AG09309 (cell line): ENCODE measurements at regions not wholly inside any gene's neighbourhood (a gene's known extent, or its start where the extent isn't known, plus 50 kb on each side); places are given as distances from the start of the nearest gene placed in this dataset.

Experiments used
- DNase-seq: peaks from one replicate; pipeline ENCODE4 v3.0.0-alpha.2; 2010; ENCODE audit warnings: low read depth
- H3K4me3 ChIP-seq: 2 replicates; pipeline ENCODE4 v1.5.1; 2011; ENCODE audit warnings: mild to moderate bottlenecking, low read depth, low read length, moderate library complexity; ENCODE audit not compliant: control insufficient read depth
- TF ChIP-seq, protein P1 (sequence below): IDR thresholded peaks from 2 replicates; pipeline ENCODE4 v1.5.1; 2011; ENCODE audit warnings: mild to moderate bottlenecking, low read depth, low read length, inconsistent platforms; ENCODE audit not compliant: insufficient read depth, control insufficient read depth; ENCODE audit errors: missing control alignments

DNA sequence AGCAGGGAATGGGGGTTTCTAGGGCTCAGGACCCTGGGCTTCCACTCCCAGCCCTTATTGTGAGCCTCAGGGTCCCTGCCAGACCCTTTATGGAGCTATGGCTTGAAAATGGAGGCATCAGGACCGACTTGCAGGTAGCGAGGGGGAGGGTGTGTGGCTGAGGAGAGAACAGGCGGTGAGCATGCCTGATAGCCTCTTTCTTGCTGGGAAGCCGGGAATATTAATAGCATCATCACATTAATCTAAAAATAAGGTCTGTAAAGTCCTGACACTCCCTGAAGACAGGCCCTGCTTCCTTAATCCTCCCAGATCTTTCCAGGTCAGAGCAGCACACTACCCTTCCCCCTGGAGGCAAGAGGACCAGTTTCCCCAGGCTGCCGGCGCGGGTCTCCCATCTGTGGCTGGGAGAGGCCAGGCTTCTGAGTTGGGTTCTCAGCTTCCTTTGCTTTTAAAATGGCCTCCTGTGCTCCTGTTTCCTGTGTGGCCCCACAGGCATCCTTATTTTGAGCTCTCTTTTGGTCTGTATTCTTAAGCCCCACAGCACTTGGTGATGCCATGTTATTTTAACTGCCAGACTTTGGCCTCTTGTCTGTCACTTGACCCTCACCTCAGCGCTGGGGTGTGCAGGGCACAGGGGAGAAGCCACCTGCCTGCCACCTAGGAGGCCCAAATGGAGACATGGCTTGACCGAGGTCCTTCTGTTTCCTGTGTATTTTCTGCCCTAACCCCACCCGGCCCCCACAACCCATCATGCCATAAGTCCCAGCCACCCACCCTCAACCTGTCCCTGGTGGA is 185.0 kb upstream of the TOPAZ1 start:
- no peak for DNase-seq
- H3K4me3 ChIP-seq = no peak overlapping the region
- TF ChIP-seq, protein P1, sequence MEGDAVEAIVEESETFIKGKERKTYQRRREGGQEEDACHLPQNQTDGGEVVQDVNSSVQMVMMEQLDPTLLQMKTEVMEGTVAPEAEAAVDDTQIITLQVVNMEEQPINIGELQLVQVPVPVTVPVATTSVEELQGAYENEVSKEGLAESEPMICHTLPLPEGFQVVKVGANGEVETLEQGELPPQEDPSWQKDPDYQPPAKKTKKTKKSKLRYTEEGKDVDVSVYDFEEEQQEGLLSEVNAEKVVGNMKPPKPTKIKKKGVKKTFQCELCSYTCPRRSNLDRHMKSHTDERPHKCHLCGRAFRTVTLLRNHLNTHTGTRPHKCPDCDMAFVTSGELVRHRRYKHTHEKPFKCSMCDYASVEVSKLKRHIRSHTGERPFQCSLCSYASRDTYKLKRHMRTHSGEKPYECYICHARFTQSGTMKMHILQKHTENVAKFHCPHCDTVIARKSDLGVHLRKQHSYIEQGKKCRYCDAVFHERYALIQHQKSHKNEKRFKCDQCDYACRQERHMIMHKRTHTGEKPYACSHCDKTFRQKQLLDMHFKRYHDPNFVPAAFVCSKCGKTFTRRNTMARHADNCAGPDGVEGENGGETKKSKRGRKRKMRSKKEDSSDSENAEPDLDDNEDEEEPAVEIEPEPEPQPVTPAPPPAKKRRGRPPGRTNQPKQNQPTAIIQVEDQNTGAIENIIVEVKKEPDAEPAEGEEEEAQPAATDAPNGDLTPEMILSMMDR = no peak

GRCh38 chr3:44058022-44058867 is 183.4 kb upstream of the TOPAZ1 start:
- DNase-seq = no peak
- H3K4me3 ChIP-seq = peak overlapping the region; percentile 37
- TF ChIP-seq, protein P1 = no peak

DNA sequence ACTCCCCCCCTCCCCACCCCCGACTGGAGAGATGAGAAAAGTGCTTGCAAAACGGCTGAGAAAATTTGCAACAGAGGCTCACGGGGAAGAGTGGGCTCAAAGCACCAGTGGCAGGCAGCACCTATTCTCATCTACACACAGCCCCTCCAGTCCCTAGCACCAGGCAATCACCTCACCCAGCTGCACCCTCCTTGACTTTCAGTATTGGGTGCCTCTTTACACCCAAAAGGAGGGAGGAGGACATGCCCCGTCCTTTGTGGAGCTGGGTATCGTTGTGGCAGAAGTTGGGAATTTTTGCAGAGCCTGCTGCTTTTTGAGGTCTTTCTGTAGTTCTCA is 182.8 kb upstream of the TOPAZ1 start:
- no peak for DNase-seq
- TF ChIP-seq, protein P1 = no peak
- no peak overlapping the region for H3K4me3 ChIP-seq

GRCh38 chr3:44060164-44060563 is 181.5 kb upstream of the TOPAZ1 start:
- no peak for DNase-seq
- TF ChIP-seq, protein P1 = no peak
- H3K4me3 ChIP-seq = no peak overlapping the region

DNA sequence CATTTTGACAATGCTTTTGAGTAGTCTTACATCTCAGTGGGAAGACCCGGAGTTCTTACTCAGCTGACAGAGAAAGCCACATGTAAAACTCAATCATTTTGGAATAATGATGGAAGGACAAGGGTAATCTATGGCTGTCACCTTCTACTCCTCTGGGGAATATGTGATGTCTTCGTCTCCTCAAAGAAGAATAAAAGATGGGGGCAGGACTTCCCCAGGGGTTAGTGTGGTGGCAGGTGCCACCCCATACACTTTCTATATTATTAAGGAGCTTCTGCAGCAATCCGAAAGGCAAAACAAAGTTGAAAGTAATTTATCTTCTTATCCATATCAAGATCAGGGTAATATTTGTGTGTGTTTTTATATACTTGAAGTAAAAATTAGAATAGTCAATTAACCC is 180.4 kb upstream of the TOPAZ1 start:
- no peak for DNase-seq
- no peak overlapping the region for H3K4me3 ChIP-seq
- TF ChIP-seq, protein P1 = no peak

GRCh38 chr3:44061961-44062360 is 179.7 kb upstream of the TOPAZ1 start:
- H3K4me3 ChIP-seq = no peak overlapping the region
- no peak for DNase-seq
- TF ChIP-seq, protein P1 = no peak
